ENCODE measurements at regions not wholly inside any gene's neighbourhood (a gene's known extent, or its start where the extent isn't known, plus 50 kb on each side); places are given as distances from the start of the nearest gene placed in this dataset.

- DNase-seq (ENCODE audit: low spot score) = no peak
- in situ Hi-C loops (cut with MboI; ENCODE audit: low sequenced_read_pairs, unreplicated experiment) = no loop called here
- TF ChIP-seq, protein P1, sequence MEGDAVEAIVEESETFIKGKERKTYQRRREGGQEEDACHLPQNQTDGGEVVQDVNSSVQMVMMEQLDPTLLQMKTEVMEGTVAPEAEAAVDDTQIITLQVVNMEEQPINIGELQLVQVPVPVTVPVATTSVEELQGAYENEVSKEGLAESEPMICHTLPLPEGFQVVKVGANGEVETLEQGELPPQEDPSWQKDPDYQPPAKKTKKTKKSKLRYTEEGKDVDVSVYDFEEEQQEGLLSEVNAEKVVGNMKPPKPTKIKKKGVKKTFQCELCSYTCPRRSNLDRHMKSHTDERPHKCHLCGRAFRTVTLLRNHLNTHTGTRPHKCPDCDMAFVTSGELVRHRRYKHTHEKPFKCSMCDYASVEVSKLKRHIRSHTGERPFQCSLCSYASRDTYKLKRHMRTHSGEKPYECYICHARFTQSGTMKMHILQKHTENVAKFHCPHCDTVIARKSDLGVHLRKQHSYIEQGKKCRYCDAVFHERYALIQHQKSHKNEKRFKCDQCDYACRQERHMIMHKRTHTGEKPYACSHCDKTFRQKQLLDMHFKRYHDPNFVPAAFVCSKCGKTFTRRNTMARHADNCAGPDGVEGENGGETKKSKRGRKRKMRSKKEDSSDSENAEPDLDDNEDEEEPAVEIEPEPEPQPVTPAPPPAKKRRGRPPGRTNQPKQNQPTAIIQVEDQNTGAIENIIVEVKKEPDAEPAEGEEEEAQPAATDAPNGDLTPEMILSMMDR (IDR thresholded peaks at IDR 0.05; ENCODE audit: borderline replicate concordance, control extremely low read depth, extremely low read depth, insufficient read depth, missing control alignments) = no peak
Measured at GRCh38 chr11:92830377-92831155, 138.9 kb upstream of the MTNR1B start.

DNA sequence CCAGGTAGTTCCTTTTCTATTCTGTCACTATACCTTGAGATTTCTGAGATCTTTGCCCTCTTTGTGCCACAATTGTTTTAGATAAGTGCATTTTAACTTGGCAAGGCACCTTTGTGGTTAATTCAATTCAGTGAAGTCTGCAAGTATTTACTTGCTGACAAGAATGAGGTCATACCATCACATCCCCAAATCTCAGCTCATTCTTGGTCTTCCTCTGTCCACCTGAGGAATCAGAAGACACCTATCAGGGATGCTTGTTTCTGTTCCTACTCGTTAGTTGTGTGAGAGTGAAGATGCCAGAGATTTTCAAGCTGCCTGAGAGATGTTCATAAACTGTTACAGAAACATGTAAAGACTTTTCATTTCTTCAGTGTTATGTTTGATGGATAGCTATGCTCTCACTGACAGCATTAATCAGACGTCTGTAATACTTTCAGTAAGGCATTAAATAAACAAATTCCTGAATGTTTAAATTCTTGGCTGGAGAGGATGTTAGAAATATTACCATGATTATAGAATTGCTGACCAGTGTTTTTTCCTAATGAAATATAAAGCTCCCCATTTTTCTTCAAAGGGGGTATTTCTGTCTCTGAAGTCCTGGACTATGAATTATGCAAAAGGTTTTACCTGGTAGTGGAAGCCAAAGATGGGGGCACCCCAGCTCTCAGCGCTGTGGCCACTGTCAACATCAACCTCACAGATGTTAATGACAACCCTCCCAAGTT lies 135.0 kb upstream of the MTNR1B start:
- TF ChIP-seq, protein P1 (IDR thresholded peaks at IDR 0.05; ENCODE audit: borderline replicate concordance, control extremely low read depth, extremely low read depth, insufficient read depth, missing control alignments) = no peak
- no peak for DNase-seq (ENCODE audit: low spot score)
- in situ Hi-C loops (cut with MboI; ENCODE audit: low sequenced_read_pairs, unreplicated experiment) = no loop called here

DNA sequence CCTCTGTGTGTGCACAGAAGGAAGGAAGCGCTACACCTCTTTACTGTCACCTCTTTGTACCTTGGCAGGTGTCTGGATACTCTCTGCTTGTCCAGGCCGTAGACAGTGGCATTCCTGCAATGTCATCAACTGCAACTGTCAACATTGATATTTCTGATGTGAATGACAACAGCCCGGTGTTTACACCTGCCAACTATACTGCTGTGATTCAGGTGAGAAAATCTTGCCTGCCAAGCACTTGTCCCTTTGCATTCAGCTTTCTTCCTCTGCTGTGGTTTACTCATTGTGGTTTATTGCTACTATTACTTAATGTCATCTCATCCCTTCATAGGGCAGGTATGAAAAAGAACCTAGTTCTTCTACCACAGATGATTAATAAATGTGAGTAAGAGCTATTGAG lies 131.9 kb upstream of the MTNR1B start:
- DNase-seq (ENCODE audit: low spot score) = no peak
- in situ Hi-C loops (cut with MboI; ENCODE audit: low sequenced_read_pairs, unreplicated experiment) = no loop called here
- TF ChIP-seq, protein P1 (IDR thresholded peaks at IDR 0.05; ENCODE audit: borderline replicate concordance, control extremely low read depth, extremely low read depth, insufficient read depth, missing control alignments) = no peak

DNA sequence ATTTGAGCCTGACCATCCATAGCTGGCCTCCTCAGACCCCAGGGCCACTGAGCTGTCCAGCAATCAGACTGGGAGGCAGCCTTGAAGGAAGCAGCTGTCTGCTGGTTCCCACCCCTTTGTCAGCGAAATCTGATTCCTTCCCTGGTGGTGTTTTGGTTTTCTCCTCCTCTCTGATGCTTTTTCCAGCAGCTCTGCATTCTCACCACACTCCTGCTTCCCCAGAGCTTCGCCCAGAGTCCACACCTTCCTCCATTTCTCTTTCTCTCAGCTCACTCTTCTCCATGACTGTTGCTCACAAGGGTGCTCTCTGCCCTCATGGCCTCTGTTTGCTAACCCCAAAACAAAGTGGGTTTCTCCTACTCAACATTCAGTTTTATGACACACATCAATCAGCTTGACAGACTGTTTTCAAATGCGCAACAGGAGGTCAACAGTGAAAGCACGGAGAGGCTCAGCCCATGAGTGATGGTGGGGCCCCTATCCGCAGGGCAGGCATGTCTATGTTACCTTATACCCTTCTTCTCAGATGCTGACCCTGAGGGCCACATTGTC lies 130.6 kb upstream of the MTNR1B start:
- TF ChIP-seq, protein P1 (IDR thresholded peaks at IDR 0.05; ENCODE audit: borderline replicate concordance, control extremely low read depth, extremely low read depth, insufficient read depth, missing control alignments) = no peak
- no peak for DNase-seq (ENCODE audit: low spot score)
- in situ Hi-C loops (cut with MboI; ENCODE audit: low sequenced_read_pairs, unreplicated experiment) = no loop called here

- in situ Hi-C loops (cut with MboI; ENCODE audit: low sequenced_read_pairs, unreplicated experiment) = no loop called here
- TF ChIP-seq, protein P1 (IDR thresholded peaks at IDR 0.05; ENCODE audit: borderline replicate concordance, control extremely low read depth, extremely low read depth, insufficient read depth, missing control alignments) = no peak
- no peak for DNase-seq (ENCODE audit: low spot score)
Measured at GRCh38 chr11:92839450-92839849, 130.0 kb upstream of the MTNR1B start.

GRCh38 chr11:92841719-92842118 lies 127.7 kb upstream of the MTNR1B start:
- DNase-seq (ENCODE audit: low spot score) = no peak
- TF ChIP-seq, protein P1 (IDR thresholded peaks at IDR 0.05; ENCODE audit: borderline replicate concordance, control extremely low read depth, extremely low read depth, insufficient read depth, missing control alignments) = no peak
- in situ Hi-C loops (cut with MboI; ENCODE audit: low sequenced_read_pairs, unreplicated experiment) = no loop called here
